GM19025 (cell line): ENCODE measurements at regions not wholly inside any gene's neighbourhood (a gene's known extent, or its start where the extent isn't known, plus 50 kb on each side); places are given as distances from the start of the nearest gene placed in this dataset.

ENCODE experiments used
- ATAC-seq: cut with Tn5 transposase; IDR thresholded peaks from one replicate; pipeline ENCODE4 v1.9.1; 2021; ENCODE audit warnings: mild to moderate bottlenecking, low read depth, moderate library complexity; ENCODE audit not compliant: unreplicated experiment

DNA sequence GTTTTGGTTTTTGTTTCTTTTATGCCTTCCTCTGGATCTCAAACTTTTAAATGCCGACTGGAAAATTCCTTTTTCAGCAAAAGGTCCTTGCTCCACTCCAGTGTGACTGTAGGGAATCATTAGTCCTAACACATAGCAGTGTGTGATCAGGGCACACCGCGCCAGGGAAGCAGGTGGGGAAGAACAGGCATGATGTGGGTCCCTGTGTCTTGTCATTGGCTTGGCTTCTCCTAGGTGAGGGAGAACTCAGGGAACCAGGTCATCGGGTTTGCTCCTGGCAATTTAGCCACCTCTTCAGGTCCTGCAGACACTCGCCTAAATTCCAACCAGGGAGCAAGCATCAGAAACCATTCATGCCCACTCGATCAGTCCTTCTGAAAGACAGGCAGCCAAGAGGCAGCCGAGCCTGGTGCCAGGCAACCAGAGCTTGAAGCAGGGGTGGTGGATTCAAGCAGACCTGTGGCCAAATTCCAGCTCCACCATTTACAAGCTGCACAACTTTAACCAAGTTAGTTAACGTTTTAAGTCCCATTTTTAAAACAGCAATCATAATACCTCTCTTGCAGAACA is 514.2 kb downstream of the BNC2 start:
- ATAC-seq: no peak

DNA sequence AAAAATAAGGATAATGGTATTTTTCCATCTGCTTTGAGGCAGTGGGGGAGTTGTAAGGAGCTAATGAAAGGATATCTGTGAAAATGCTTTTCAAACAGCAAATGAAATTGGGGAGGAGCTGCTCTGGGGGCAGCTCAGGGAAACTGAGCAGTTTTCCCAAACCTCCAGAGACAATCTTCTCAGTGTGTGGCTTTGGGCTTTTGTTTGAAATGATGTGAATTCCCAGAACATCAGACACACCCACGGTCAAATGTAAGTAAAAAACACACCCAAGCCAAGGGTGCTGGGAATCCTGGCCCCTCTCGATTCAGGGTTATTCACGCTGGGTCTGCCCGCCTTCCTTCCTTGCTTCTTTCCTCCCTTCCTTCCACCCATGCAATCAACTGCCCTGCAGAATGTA is 512.6 kb downstream of the BNC2 start:
- ATAC-seq: no peak

DNA sequence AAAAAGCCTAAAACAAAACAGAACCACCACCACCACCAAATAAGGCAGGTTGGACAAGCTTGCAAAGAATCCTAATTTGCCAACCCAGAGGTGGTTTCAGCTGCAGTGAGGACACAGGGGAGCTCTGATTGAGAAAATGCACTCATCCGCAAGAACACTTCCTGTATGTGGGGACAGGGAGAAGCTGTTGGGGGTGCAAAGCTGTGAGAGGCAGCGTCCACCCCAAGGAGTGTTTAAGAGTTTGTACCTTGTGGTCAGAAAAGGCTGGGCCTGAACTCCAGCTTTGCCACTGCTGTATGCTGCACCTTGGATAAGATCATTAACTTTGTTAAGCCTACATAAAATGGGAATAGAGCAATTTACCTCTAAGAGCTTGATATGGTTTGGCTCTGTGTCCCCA is 511.7 kb downstream of the BNC2 start:
- ATAC-seq: no peak
